A549 (cell line): ENCODE measurements at regions not wholly inside any gene's neighbourhood (a gene's known extent, or its start where the extent isn't known, plus 50 kb on each side); places are given as distances from the start of the nearest gene placed in this dataset.

ENCODE experiments used
- ATAC-seq, 2 experiments: fragments of 200-7000 bp in 1 of 2; fragments of >200 bp in 1 of 2; cut with Nextera tagmentation in 1 of 2; cut with Tn5 transposase in 1 of 2; 3 replicates each; pipeline versions ENCODE4 v1.8.0 to v1.9.1; 2018 to 2020; ENCODE audit warnings: mild to moderate bottlenecking in 1 of 2, moderate library complexity in 1 of 2
- CTCF ChIA-PET: fragments of 300-600 bp; sonication (Branson Sonifier 250); formaldehyde crosslinking; extraction: SDS; loops from one replicate; lab custom pipeline; 2021; ENCODE audit warnings: antibody characterized with exemption, inconsistent platforms; lab: Yijun Ruan, JAX
- POLR2A ChIA-PET: fragments of 350-600 bp; formaldehyde crosslinking; extraction: SDS; loops from one replicate; lab custom pipeline; 2021; ENCODE audit warnings: antibody characterized with exemption, inconsistent platforms; lab: Yijun Ruan, JAX
- DNase-seq, 2 experiments: peaks; one replicate each; pipeline versions ENCODE4 v3.0.0 to v3.0.0-alpha.2; 2011 to 2016; ENCODE audit warnings: low read depth in 1 of 2, low spot score in 1 of 2
- FAIRE-seq: peaks from 2 replicates; lab custom pipeline; 2011; peaks lifted over from hg19 to GRCh38; lab: Jason Lieb, UNC
- H3K27ac ChIP-seq, 2 experiments: fragments of >200 bp; sonication (Bioruptor Twin); formaldehyde crosslinking; 3 replicates each; pipeline ENCODE4 v1.5.1; 2016 to 2017
- H3K4me1 ChIP-seq: fragments of >200 bp; sonication (Bioruptor Twin); formaldehyde crosslinking; 3 replicates; pipeline ENCODE4 v1.6.1; 2016
- H3K4me2 ChIP-seq: fragments of >200 bp; sonication (Bioruptor Twin); formaldehyde crosslinking; 3 replicates; pipeline ENCODE4 v1.6.1; 2016
- H3K4me3 ChIP-seq: fragments of >200 bp; sonication (Bioruptor Twin); formaldehyde crosslinking; 3 replicates; pipeline ENCODE4 v1.5.1; 2016
- H3K9me3 ChIP-seq: fragments of >200 bp; sonication (Bioruptor Twin); formaldehyde crosslinking; 3 replicates; pipeline ENCODE4 v1.6.1; 2016
- BHLHE40 ChIP-seq: IDR thresholded peaks from 2 replicates; pipeline ENCODE4 v1.6.1; 2012; ENCODE audit warnings: low read depth, low read length, inconsistent platforms
- CBX8 ChIP-seq: fragments of 200-600 bp; sonication (generic); IDR thresholded peaks from 2 replicates; pipeline ENCODE4 v1.6.1; 2016
- CHD2 ChIP-seq: fragments of 150-350 bp; IDR thresholded peaks from 2 replicates; pipeline ENCODE4 v1.6.1; 2014; ENCODE audit warnings: low read length; ENCODE audit not compliant: partially characterized antibody
- FOXS1 ChIP-seq: fragments of 250-450 bp; sonication (Bioruptor Pico); IDR thresholded peaks from 2 replicates; pipeline ENCODE4 v1.5.0; 2020; ENCODE audit warnings: mild to moderate bottlenecking, moderate library complexity
- HDAC2 ChIP-seq: fragments of 200-600 bp; sonication (generic); IDR thresholded peaks from 2 replicates; pipeline ENCODE4 v1.6.1; 2016
- HES2 ChIP-seq: fragments of >200 bp; sonication (Bioruptor Twin); formaldehyde crosslinking; IDR thresholded peaks from 2 replicates; pipeline ENCODE4 v1.6.1; 2016
- HOXB5 ChIP-seq: fragments of 250-450 bp; sonication (Bioruptor Pico); IDR thresholded peaks from 2 replicates; pipeline ENCODE4 v1.5.0; 2020; ENCODE audit warnings: mild to moderate bottlenecking, moderate library complexity
- JUNB ChIP-seq: fragments of >200 bp; sonication (Bioruptor Twin); formaldehyde crosslinking; IDR thresholded peaks from 2 replicates; pipeline ENCODE4 v1.6.1; 2016
- KDM1A ChIP-seq: fragments of 200-600 bp; sonication (generic); IDR thresholded peaks from 2 replicates; pipeline ENCODE4 v1.6.1; 2016; ENCODE audit warnings: low read depth, mild to moderate bottlenecking
- RARB ChIP-seq: fragments of 250-450 bp; sonication (Bioruptor Pico); IDR thresholded peaks from 2 replicates; pipeline ENCODE4 v1.8.0; 2021; ENCODE audit warnings: mild to moderate bottlenecking, moderate library complexity
- RCOR1 ChIP-seq: fragments of 150-350 bp; IDR thresholded peaks from 2 replicates; pipeline ENCODE4 v1.6.1; 2014; ENCODE audit warnings: antibody characterized with exemption, low read length, low read depth
- RFX5 ChIP-seq: fragments of 450-650 bp; IDR thresholded peaks from 2 replicates; pipeline ENCODE4 v1.7.1; 2014; ENCODE audit warnings: antibody characterized with exemption, mild to moderate bottlenecking, moderate library complexity
- SMC3 ChIP-seq: fragments of >200 bp; sonication (Bioruptor Twin); formaldehyde crosslinking; IDR thresholded peaks from 3 replicates; pipeline ENCODE4 v1.6.1; 2018; ENCODE audit warnings: inconsistent platforms
- USF2 ChIP-seq: fragments of 450-650 bp; IDR thresholded peaks from 2 replicates; pipeline ENCODE4 v1.6.1; 2014; ENCODE audit warnings: antibody characterized with exemption
- ZFP36 ChIP-seq: fragments of 450-650 bp; IDR thresholded peaks from 2 replicates; pipeline ENCODE4 v1.6.1; 2014; ENCODE audit warnings: borderline replicate concordance; ENCODE audit not compliant: partially characterized antibody
- WGBS: methylation state at CpG from one replicate; pipeline ENCODE4 v1.1.6; 2017; ENCODE audit errors: missing lambda C conversion rate; 5-methylcytosine and 5-hydroxymethylcytosine counted together
- TF ChIP-seq, protein P1 (sequence below): IDR thresholded peaks from 2 replicates; pipeline ENCODE4 v1.6.1; 2012
- TF ChIP-seq, protein P2 (sequence below): fragments of 150-350 bp; IDR thresholded peaks from 2 replicates; pipeline ENCODE4 v1.6.1; 2014; ENCODE audit warnings: low read depth, mild to moderate bottlenecking, low read length
- TF ChIP-seq, protein P3 (sequence below): IDR thresholded peaks from 2 replicates; pipeline ENCODE4 v1.6.1; 2012; ENCODE audit warnings: low read depth, borderline replicate concordance

- no peaks in the 10 kb centered on the region for H3K4me1 ChIP-seq
- no peak for DNase-seq
- TF ChIP-seq FOXS1: no peak
- no peak for TF ChIP-seq JUNB
- TF ChIP-seq BHLHE40: no peak
- POLR2A ChIA-PET: no interaction called here
- CTCF ChIA-PET: interaction anchor here (0.6 to 2.5 kb wide), 2 partner anchors 41 to 708 kb away, joined by 4 to 6 read pairs; no protein-coding TSS in a partner anchor
- no peak overlapping the region for H3K4me2 ChIP-seq
- WGBS: 36% methylated on average over 4 of the region's 4 CpGs
- FAIRE-seq: no peak
- ATAC-seq: no peak
- no peaks in the 10 kb centered on the region for H3K9me3 ChIP-seq
- H3K4me3 ChIP-seq: no peak overlapping the region
- H3K27ac ChIP-seq: no peak overlapping the region
These were observed 321.1 kb upstream of the PLET1 start for GRCh38 chr11:112581747-112582146.

DNA sequence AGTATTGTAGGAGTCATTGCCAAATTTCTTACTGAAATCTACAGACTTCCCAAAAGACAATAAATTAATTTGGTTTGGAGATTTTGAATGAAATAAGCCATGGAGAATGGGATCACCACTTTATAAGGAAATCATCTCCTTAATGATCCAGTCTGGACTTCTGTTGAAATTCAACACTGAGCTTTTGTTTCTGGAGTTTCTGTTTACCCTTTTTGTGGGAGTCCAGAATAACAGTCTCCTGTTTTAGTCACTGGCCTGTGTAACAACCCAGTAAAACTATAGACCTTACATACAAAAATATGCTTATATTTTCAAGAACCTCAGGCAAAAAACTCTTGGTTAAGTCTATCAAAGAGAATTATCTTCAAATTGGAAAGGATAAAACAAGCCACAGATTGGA, 321.7 kb upstream of the PLET1 start:
- TF ChIP-seq HDAC2: no peak
- TF ChIP-seq RFX5: no peak
- TF ChIP-seq CBX8: no peak
- no peak for TF ChIP-seq CHD2
- no peak for TF ChIP-seq HOXB5 (CRISPR knock-in tag)
- TF ChIP-seq HES2: no peak
- TF ChIP-seq SMC3: no peak
- no peak for TF ChIP-seq USF2
- no peak for TF ChIP-seq RCOR1
- POLR2A ChIA-PET: no interaction called here

DNA sequence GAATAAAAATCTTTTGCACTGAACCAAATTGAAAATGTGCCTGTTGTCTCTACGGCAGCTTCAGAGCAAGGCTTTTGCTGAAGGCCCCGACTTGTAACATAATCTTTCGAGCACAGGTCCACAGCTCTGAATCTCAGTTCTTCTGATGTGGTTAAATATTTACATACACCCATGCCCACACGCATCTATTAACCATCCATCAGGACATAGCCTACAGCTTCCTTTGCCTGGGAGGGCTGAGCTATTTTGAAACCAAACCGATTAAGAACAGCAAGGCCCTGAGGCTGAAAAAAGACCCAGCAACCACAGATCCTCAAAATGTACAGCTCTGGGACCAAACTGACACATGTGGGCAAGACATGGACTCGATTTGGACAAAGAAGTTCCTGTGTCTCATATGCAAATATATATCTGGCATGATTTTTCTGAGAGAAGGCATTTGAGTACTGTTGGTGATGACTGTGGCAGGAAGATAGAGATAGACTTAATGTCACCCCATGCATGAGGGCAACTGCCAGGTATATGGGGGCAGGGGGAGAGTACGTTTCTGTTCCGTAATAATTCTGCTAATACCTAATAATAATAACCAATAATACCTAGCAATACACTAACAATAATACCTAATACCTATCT, 322.7 kb upstream of the PLET1 start:
- WGBS: 22% methylated on average over 8 of the region's 8 CpGs
- no peaks in the 10 kb centered on the region for H3K4me1 ChIP-seq
- H3K9me3 ChIP-seq: no peaks in the 10 kb centered on the region
- no peak overlapping the region for H3K27ac ChIP-seq
- no peak for DNase-seq
- CTCF ChIA-PET: interaction anchor here (2.5 kb wide), 1 partner anchor 707 kb away, joined by 6 read pairs; no protein-coding TSS in a partner anchor
- no peak overlapping the region for H3K4me2 ChIP-seq
- ATAC-seq: no peak
- POLR2A ChIA-PET: no interaction called here
- TF ChIP-seq FOXS1 (no peak), ZFP36 (no peak), KDM1A (no peak), HES2 (no peak), RARB (CRISPR knock-in tag) (no peak), BHLHE40 (no peak)
- TF ChIP-seq, protein P1, sequence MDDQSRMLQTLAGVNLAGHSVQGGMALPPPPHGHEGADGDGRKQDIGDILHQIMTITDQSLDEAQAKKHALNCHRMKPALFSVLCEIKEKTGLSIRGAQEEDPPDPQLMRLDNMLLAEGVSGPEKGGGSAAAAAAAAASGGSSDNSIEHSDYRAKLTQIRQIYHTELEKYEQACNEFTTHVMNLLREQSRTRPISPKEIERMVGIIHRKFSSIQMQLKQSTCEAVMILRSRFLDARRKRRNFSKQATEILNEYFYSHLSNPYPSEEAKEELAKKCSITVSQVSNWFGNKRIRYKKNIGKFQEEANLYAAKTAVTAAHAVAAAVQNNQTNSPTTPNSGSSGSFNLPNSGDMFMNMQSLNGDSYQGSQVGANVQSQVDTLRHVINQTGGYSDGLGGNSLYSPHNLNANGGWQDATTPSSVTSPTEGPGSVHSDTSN: no peak
- TF ChIP-seq, protein P2, sequence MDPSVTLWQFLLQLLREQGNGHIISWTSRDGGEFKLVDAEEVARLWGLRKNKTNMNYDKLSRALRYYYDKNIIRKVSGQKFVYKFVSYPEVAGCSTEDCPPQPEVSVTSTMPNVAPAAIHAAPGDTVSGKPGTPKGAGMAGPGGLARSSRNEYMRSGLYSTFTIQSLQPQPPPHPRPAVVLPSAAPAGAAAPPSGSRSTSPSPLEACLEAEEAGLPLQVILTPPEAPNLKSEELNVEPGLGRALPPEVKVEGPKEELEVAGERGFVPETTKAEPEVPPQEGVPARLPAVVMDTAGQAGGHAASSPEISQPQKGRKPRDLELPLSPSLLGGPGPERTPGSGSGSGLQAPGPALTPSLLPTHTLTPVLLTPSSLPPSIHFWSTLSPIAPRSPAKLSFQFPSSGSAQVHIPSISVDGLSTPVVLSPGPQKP: no peak
- TF ChIP-seq, protein P3, sequence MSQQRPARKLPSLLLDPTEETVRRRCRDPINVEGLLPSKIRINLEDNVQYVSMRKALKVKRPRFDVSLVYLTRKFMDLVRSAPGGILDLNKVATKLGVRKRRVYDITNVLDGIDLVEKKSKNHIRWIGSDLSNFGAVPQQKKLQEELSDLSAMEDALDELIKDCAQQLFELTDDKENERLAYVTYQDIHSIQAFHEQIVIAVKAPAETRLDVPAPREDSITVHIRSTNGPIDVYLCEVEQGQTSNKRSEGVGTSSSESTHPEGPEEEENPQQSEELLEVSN: no peak
- H3K4me3 ChIP-seq: no peak overlapping the region
- FAIRE-seq: no peak

More for the DNA sequence above, 321.7 kb upstream of the PLET1 start:
- H3K4me2 ChIP-seq: no peak overlapping the region
- H3K9me3 ChIP-seq: no peaks in the 10 kb centered on the region
- CTCF ChIA-PET: interaction anchor here (2.5 kb wide), 1 partner anchor 708 kb away, joined by 6 read pairs; no protein-coding TSS in a partner anchor
- DNase-seq (no peak), ATAC-seq (no peak), FAIRE-seq (no peak)
- no peak overlapping the region for H3K4me3 ChIP-seq
- H3K4me1 ChIP-seq: no peaks in the 10 kb centered on the region
- no peak overlapping the region for H3K27ac ChIP-seq
